Naive thymus-derived CD8-positive, alpha-beta T cell (primary cell): ENCODE measurements at regions not wholly inside any gene's neighbourhood (a gene's known extent, or its start where the extent isn't known, plus 50 kb on each side); places are given as distances from the start of the nearest gene placed in this dataset.
A peak's percentile ranks its signal among the peaks of the same experiment; 100 is the strongest.

Experiments used
- ATAC-seq, 2 donors: fragments of 150-1000 bp; cut with Tn5 transposase in 1 of 2; sonication (Bioruptor Pico), chemical (Tn5 transposase) in 1 of 2; 1 replicate in 1 of 2; 2 replicates in 1 of 2; pipeline ENCODE4 v1.10.0; 2021; ENCODE audit warnings: mild to moderate bottlenecking in 2 of 2, moderate library complexity in 2 of 2
- POLR2A ChIA-PET: fragments of 350-600 bp; sonication (Branson Sonifier 250); formaldehyde crosslinking; loops from one replicate; lab custom pipeline; 2021; ENCODE audit warnings: antibody characterized with exemption; lab: Charles Lee
- DNase-seq, 10 donors: peaks; one replicate each; pipeline versions ENCODE4 v3.0.0 to v3.0.0-alpha.2; 2020 to 2022
- H3K27ac Mint-ChIP-seq, 10 donors: one replicate each; pipeline ENCODE4 v1.8.0; 2020 to 2022; ENCODE audit warnings: mild to moderate bottlenecking in 10 of 10, mixed read lengths in 10 of 10, moderate library complexity in 4 of 10, inconsistent platforms in 1 of 10
- H3K27me3 Mint-ChIP-seq, 5 donors: one replicate each; pipeline ENCODE4 v1.8.0; 2021 to 2022; ENCODE audit warnings: mixed read lengths in 5 of 5
- H3K36me3 Mint-ChIP-seq, 3 donors: one replicate each; pipeline ENCODE4 v1.8.0; 2020 to 2022; ENCODE audit warnings: mixed read lengths in 3 of 3, mild to moderate bottlenecking in 2 of 3, inconsistent platforms in 1 of 3
- H3K4me1 Mint-ChIP-seq, 4 donors: one replicate each; pipeline ENCODE4 v1.8.0; 2021 to 2022; ENCODE audit warnings: mixed read lengths in 4 of 4
- H3K4me3 Mint-ChIP-seq, 10 donors: one replicate each; pipeline ENCODE4 v1.8.0; 2020 to 2022; ENCODE audit warnings: mild to moderate bottlenecking in 10 of 10, mixed read lengths in 10 of 10, moderate library complexity in 6 of 10, inconsistent platforms in 1 of 10
- H3K9me3 Mint-ChIP-seq, 9 donors: one replicate each; pipeline ENCODE4 v1.8.0; 2020 to 2022; ENCODE audit warnings: mixed read lengths in 9 of 9, mild to moderate bottlenecking in 3 of 9, inconsistent platforms in 1 of 9, moderate library complexity in 1 of 9

DNA sequence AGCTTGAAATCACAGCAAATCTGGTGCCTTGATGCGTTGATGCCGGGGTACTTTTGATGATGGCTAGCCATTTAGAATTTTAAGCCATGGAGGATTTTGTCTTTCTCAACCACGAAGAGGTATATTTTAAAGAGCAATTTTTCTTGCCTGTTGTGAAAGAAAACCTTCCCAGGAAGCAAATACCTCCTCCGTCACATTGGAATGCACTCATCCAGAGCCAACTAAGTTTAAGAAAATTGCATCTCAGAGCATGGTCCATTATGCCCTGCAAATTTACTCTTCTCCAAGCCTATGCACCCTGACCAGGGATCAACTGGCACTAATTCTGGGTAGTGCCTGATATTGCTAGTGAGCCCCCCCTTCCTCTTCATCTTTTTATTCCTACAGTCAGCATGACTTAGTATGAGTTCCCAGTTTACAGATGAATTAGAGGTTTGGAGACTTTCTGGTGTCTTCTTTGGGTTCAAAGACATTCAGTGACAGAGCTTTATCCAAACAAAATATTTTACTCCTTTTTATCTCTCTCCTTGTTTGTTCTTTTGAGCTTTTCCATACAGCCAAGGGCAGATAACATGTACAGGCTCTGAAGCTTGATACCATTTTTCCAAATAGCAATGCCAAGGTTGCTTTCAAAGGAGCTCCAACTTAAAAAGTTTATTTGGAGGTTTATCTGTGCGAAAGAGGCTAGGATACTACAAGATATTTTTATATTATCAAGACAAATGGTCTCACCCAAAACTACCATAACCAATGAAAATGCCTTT lies 56.6 kb upstream of the ANK3 start:
- peak overlapping the region in 2 of 10 donors; percentile 2 to 67 for H3K27ac Mint-ChIP-seq
- H3K27me3 Mint-ChIP-seq, result peaks cover 0 to 2% (median 0%) of the 10 kb centered on the region in 5 donors
- peaks cover 6 to 12% (median 9%) of the 10 kb centered on the region in 4 donors for H3K4me1 Mint-ChIP-seq
- no peaks in the 10 kb centered on the region for H3K36me3 Mint-ChIP-seq
- POLR2A ChIA-PET, result no interaction called here
- H3K9me3 Mint-ChIP-seq, result no peaks in the 10 kb centered on the region
- ATAC-seq (no peak), DNase-seq (no peak)
- H3K4me3 Mint-ChIP-seq, result no peak overlapping the region

DNA sequence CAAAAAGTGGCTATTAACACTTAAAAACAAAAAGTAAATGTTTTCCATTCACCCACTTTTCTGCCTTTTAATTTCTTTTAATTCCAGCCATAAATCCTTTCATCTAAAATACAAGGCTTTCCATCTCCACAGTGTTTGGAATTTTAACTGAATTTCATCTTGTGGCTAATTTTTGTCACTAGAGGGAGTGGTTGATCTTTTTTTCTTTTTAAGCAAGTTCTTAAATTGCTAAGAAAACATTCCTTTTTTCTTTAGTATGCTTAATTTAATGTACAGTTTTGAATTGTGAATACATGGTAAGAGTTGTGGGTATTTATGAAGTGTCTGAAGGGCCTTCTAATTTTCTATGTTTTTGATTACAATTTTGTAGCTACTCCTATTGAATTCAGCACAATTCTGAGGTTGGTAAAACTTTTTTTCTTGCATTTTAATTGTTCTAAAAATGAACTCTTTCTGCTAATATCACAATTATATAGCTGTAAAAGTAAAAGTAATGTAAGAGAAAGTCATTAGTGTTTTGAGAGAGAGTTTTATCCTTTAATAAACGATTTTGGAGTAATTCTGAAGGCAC lies 54.9 kb upstream of the ANK3 start:
- Mint-ChIP-seq H3K4me1 (peaks cover 6 to 12% (median 9%) of the 10 kb centered on the region in 4 donors), H3K36me3 (no peaks in the 10 kb centered on the region), H3K9me3 (no peaks in the 10 kb centered on the region), H3K4me3 (no peak overlapping the region), H3K27ac (no peak overlapping the region), H3K27me3 (peaks cover 0 to 2% (median 0%) of the 10 kb centered on the region in 5 donors)
- POLR2A ChIA-PET, result no interaction called here
- DNase-seq, result no peak
- ATAC-seq, result no peak

DNA sequence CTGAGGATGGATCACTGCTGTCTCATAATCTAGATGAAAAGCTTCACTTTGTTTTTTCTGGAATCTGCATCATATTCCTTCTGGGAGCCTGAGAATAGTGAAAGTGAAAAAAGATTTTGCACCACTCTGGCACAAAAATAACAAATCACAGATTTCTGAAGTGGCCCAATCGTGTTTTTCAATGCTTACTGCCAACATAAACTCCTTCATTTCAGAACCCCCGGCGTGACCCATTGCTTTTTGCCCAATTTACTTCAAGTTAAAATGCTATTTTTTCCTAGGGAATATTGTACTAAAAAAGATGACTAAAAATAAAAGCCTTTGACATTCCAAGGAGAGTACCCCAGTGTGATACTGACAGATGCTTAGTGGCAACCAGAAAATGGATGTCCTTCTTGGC lies 53.7 kb upstream of the ANK3 start:
- no peak overlapping the region for H3K27ac Mint-ChIP-seq
- H3K4me3 Mint-ChIP-seq, result no peak overlapping the region
- peaks cover 6 to 12% (median 9%) of the 10 kb centered on the region in 4 donors for H3K4me1 Mint-ChIP-seq
- ATAC-seq (no peak), DNase-seq (no peak)
- H3K36me3 Mint-ChIP-seq, result no peaks in the 10 kb centered on the region
- peaks cover 0 to 2% (median 0%) of the 10 kb centered on the region in 5 donors for H3K27me3 Mint-ChIP-seq
- no peaks in the 10 kb centered on the region for H3K9me3 Mint-ChIP-seq
- POLR2A ChIA-PET, result no interaction called here

DNA sequence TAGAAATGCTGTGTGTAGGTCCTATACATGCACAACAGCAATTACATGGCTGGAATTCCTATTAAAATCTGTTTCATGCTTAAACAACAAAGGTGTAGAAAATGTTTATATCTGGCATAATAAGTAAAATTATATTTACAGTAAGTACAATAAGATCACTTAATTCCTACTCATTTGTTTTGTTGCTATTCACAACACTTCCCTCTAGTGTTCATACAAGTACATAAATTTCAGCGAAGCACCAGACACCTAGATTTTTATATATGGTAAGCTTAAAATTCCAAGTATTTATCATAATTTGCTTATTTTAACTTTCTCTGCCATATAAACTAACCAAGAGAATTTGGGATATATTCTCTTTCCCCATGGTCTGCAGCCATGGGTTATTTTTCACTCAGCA lies 51.8 kb upstream of the ANK3 start:
- peaks cover 0 to 1% (median under 1%) of the 10 kb centered on the region in 4 donors for H3K4me1 Mint-ChIP-seq
- no peak overlapping the region for H3K4me3 Mint-ChIP-seq
- DNase-seq (no peak), ATAC-seq (no peak)
- POLR2A ChIA-PET, result no interaction called here
- no peak overlapping the region for H3K27ac Mint-ChIP-seq
- no peaks in the 10 kb centered on the region for H3K9me3 Mint-ChIP-seq
- no peaks in the 10 kb centered on the region for H3K36me3 Mint-ChIP-seq
- no peaks in the 10 kb centered on the region for H3K27me3 Mint-ChIP-seq

DNA sequence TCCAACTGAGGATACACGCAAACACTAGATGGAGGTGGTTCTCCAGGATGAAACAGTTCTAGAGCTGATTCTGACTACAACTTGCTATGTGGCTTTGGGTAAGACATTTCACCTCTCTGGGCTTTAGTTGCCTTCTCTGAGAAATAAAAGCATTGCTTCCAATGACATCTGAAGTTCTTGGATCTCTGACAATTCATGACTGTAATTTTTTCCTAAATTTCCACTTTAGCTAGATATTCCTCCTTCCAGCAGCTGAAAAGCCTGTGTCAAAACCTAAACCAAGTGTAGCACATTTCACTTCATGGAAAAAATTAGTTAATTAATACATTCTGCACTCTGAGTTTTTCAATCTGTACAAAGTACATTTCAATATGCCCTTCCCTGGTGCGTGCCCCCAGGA lies 50.0 kb upstream of the ANK3 start:
- POLR2A ChIA-PET, result no interaction called here
- Mint-ChIP-seq H3K27me3 (no peaks in the 10 kb centered on the region), H3K36me3 (no peaks in the 10 kb centered on the region), H3K4me1 (no peaks in the 10 kb centered on the region), H3K4me3 (no peak overlapping the region), H3K9me3 (no peaks in the 10 kb centered on the region), H3K27ac (no peak overlapping the region)
- ATAC-seq (no peak), DNase-seq (no peak)
